HCT116 (cell line): ENCODE measurements at regions not wholly inside any gene's neighbourhood (a gene's known extent, or its start where the extent isn't known, plus 50 kb on each side); places are given as distances from the start of the nearest gene placed in this dataset.

ENCODE experiments used
- CEBPB ChIP-seq: IDR thresholded peaks from 2 replicates; pipeline ENCODE4 v1.6.1; 2012; ENCODE audit warnings: low read depth
- EGR1 ChIP-seq: IDR thresholded peaks from 2 replicates; pipeline ENCODE4 v1.6.1; 2012; ENCODE audit warnings: low read depth
- POLR2A ChIP-seq: IDR thresholded peaks from 2 replicates; pipeline ENCODE4 v1.7.0; 2011; ENCODE audit warnings: borderline replicate concordance; ENCODE audit not compliant: insufficient read depth, insufficient read length; ENCODE audit errors: extremely low read depth
- POLR2AphosphoS5 ChIP-seq: IDR thresholded peaks from 2 replicates; pipeline ENCODE4 v1.6.1; 2011; ENCODE audit warnings: mild to moderate bottlenecking, low read depth, low read length, moderate library complexity
- TF ChIP-seq, protein P1 (sequence below), 3 experiments: fragments of 200-600 bp in 1 of 3; sonication (generic) in 1 of 3; IDR thresholded peaks in 2 of 3; conservative IDR thresholded peaks in 1 of 3; 2 replicates each; pipeline ENCODE4 v1.5.1; 2012 to 2017; ENCODE audit warnings: low read depth in 2 of 3, low read length in 2 of 3, antibody characterized with exemption in 1 of 3, borderline replicate concordance in 1 of 3, control low read depth in 1 of 3, mild to moderate bottlenecking in 1 of 3, mixed read lengths in 1 of 3, mixed run types in 1 of 3, moderate library complexity in 1 of 3; ENCODE audit not compliant: insufficient read depth in 1 of 3

DNA sequence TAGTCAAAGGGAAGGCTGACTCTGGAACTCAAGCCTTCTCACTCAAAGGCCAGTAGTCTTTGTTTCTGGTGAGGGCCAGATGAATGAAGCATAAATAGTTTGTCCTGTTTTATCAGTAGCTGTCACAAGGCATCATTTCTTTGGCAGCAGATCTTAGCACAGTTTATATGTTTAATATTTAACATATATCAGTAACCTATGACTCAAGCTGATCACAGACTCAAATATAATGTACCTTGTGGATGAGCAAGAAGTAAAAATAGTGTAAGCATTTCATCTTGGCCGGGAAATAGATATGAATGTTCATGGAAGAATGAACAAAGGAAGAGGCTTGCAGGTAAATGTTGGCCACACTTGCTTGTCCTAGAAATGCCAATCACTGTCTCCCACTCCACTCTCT, 158.3 kb upstream of the BMP4 start:
- TF ChIP-seq, protein P1, sequence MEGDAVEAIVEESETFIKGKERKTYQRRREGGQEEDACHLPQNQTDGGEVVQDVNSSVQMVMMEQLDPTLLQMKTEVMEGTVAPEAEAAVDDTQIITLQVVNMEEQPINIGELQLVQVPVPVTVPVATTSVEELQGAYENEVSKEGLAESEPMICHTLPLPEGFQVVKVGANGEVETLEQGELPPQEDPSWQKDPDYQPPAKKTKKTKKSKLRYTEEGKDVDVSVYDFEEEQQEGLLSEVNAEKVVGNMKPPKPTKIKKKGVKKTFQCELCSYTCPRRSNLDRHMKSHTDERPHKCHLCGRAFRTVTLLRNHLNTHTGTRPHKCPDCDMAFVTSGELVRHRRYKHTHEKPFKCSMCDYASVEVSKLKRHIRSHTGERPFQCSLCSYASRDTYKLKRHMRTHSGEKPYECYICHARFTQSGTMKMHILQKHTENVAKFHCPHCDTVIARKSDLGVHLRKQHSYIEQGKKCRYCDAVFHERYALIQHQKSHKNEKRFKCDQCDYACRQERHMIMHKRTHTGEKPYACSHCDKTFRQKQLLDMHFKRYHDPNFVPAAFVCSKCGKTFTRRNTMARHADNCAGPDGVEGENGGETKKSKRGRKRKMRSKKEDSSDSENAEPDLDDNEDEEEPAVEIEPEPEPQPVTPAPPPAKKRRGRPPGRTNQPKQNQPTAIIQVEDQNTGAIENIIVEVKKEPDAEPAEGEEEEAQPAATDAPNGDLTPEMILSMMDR (IDR thresholded peaks at IDR 0.05 in 2 of 3, conservative IDR thresholded peaks at IDR 0.05 in 1 of 3; ENCODE audit: borderline replicate concordance in 1 of 3, insufficient read depth in 1 of 3, low read depth in 2 of 3, low read length in 2 of 3) = no peak
- TF ChIP-seq EGR1 (no peak), POLR2A (no peak), CEBPB (no peak), POLR2AphosphoS5 (no peak)
